Esophagus muscularis mucosa (tissue), 4 donors: ENCODE measurements at regions not wholly inside any gene's neighbourhood (a gene's known extent, or its start where the extent isn't known, plus 50 kb on each side); places are given as distances from the start of the nearest gene placed in this dataset.

ENCODE experiments used
- CTCF ChIP-seq, 3 experiments: fragments of 200-600 bp in 2 of 3; fragments of 450-650 bp in 1 of 3; sonication (generic) in 2 of 3; IDR thresholded peaks; one replicate each; pipeline ENCODE4 v1.5.1; 2017 to 2019; ENCODE audit warnings: antibody characterized with exemption in 3 of 3, mild to moderate bottlenecking in 2 of 3, moderate library complexity in 1 of 3
- EP300 ChIP-seq: sonication (generic); formaldehyde crosslinking; IDR thresholded peaks from one replicate; pipeline ENCODE4 v1.6.1; 2017; ENCODE audit warnings: antibody characterized with exemption
- POLR2A ChIP-seq: fragments of 450-650 bp; IDR thresholded peaks from one replicate; pipeline ENCODE4 v1.6.1; 2017; ENCODE audit warnings: antibody characterized with exemption, moderate library complexity, mild to moderate bottlenecking, low read depth

- TF ChIP-seq CTCF (IDR thresholded peaks at IDR 0.05) (no peak), EP300 (no peak), POLR2A (no peak)
Observed at GRCh38 chr2:142791335-142791734, 86.1 kb upstream of the KYNU start.
